ENCODE measurements at regions not wholly inside any gene's neighbourhood (a gene's known extent, or its start where the extent isn't known, plus 50 kb on each side); places are given as distances from the start of the nearest gene placed in this dataset.

DNA sequence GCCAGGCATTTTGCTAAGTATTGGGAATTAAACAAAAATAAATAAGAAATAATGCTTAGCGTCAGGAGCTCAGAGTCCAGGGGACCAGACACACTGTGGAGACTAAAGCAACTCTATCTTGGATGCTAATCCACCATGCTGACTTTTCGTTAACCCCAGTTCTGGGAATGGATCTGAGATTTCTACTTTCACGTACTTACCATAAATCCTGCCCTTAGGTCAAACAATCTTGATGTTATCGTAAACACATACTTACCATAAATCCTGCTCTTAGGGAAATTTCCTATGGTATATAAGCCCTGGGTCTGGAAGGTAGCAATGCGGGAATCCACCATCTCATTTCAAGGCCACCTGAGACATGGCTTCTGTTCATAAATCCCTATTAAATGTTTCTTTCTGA is 204.5 kb upstream of the IGFBP7 start:
- H2BK5ac ChIP-seq (ENCODE audit: insufficient read length, low read length): no peak overlapping the region
- no peaks in the 10 kb centered on the region for H3K23me2 ChIP-seq (ENCODE audit: insufficient read length, low read depth, low read length, poor library complexity, severe bottlenecking)
- DNase-seq: no peak
- H3K18ac ChIP-seq (ENCODE audit: insufficient read length, low read depth, low read length): no peak overlapping the region
- H3K27ac ChIP-seq (ENCODE audit: insufficient read length, low read depth, low read length): no peak overlapping the region
- no peak overlapping the region for H2BK15ac ChIP-seq (ENCODE audit: low read depth, low read length)
- no peak overlapping the region for H2AK5ac ChIP-seq (ENCODE audit: insufficient read length, low read length)
- H2AFZ ChIP-seq (ENCODE audit: low read length): no peak overlapping the region
- H2BK120ac ChIP-seq (ENCODE audit: low read depth, low read length, poor library complexity, severe bottlenecking): no peak overlapping the region
- TF ChIP-seq, protein P1, sequence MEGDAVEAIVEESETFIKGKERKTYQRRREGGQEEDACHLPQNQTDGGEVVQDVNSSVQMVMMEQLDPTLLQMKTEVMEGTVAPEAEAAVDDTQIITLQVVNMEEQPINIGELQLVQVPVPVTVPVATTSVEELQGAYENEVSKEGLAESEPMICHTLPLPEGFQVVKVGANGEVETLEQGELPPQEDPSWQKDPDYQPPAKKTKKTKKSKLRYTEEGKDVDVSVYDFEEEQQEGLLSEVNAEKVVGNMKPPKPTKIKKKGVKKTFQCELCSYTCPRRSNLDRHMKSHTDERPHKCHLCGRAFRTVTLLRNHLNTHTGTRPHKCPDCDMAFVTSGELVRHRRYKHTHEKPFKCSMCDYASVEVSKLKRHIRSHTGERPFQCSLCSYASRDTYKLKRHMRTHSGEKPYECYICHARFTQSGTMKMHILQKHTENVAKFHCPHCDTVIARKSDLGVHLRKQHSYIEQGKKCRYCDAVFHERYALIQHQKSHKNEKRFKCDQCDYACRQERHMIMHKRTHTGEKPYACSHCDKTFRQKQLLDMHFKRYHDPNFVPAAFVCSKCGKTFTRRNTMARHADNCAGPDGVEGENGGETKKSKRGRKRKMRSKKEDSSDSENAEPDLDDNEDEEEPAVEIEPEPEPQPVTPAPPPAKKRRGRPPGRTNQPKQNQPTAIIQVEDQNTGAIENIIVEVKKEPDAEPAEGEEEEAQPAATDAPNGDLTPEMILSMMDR (conservative IDR thresholded peaks at IDR 0.05): no peak
- no peaks in the 10 kb centered on the region; the same call in 1 of the 2 replicates for H3K4me1 ChIP-seq (ENCODE audit: insufficient read depth, low read length)
- H3K4me2 ChIP-seq (ENCODE audit: insufficient read depth, insufficient read length, low read length): no peak overlapping the region
- H3K9me3 ChIP-seq (ENCODE audit: control insufficient read depth, low read depth, low read length): no peaks in the 10 kb centered on the region
- WGBS (ENCODE audit: extremely low coverage, insufficient read length, low lambda C conversion rate): no CpG with 5 or more reads among the region's 5 CpGs
- no peak overlapping the region for H4K8ac ChIP-seq (replicated peaks; ENCODE audit: insufficient read length, low read depth, low read length)
- H3K27ac Mint-ChIP-seq: no peak overlapping the region
- H3K27me3 Mint-ChIP-seq (ENCODE audit: low read depth): no peaks in the 10 kb centered on the region
- H3K4ac ChIP-seq (ENCODE audit: low read depth, low read length): no peak overlapping the region
- no peaks in the 10 kb centered on the region for H3K36me3 Mint-ChIP-seq (ENCODE audit: insufficient read depth in 1 of 3, low read depth in 3 of 3)
- H4K5ac ChIP-seq (ENCODE audit: insufficient read length, low read depth, low read length): no peak overlapping the region
- no peak overlapping the region for H3K9ac ChIP-seq (ENCODE audit: extremely low read depth, insufficient read length, low read length)
- no peak overlapping the region for H4K91ac ChIP-seq (ENCODE audit: insufficient read length, low read depth, low read length)
- no peak overlapping the region for H3T11ph ChIP-seq (ENCODE audit: low read length)
- no peaks in the 10 kb centered on the region for H3K27me3 ChIP-seq (ENCODE audit: insufficient read depth, low read length)
- H3K79me1 ChIP-seq (ENCODE audit: insufficient read depth, low read depth, low read length, poor library complexity, severe bottlenecking): no peaks in the 10 kb centered on the region
- no peaks in the 10 kb centered on the region for H3K9me3 Mint-ChIP-seq
- H4K20me1 ChIP-seq (ENCODE audit: control insufficient read depth, insufficient read depth, insufficient read length): no peaks in the 10 kb centered on the region
- H3K4me3 Mint-ChIP-seq: no peak overlapping the region
- no peak overlapping the region for H3K23ac ChIP-seq (ENCODE audit: insufficient read length, low read depth, low read length)
- H2BK12ac ChIP-seq (ENCODE audit: insufficient read length, low read depth, low read length): no peak overlapping the region
- no peak overlapping the region for H2BK20ac ChIP-seq (ENCODE audit: low read depth, low read length, poor library complexity, severe bottlenecking)
- no peaks in the 10 kb centered on the region for H3K79me2 ChIP-seq (ENCODE audit: insufficient read depth, low read length)
- no peak overlapping the region for H3K56ac ChIP-seq (ENCODE audit: insufficient read length, low read depth, low read length)
- peaks cover 9 to 14% of the 10 kb centered on the region in 2 experiments for H3K4me1 Mint-ChIP-seq
- H3K14ac ChIP-seq (ENCODE audit: insufficient read depth, low read length): no peak overlapping the region
